Caco-2 (cell line): ENCODE measurements at regions not wholly inside any gene's neighbourhood (a gene's known extent, or its start where the extent isn't known, plus 50 kb on each side); places are given as distances from the start of the nearest gene placed in this dataset.

ENCODE experiments used
- BruUV-seq: library from RNA; stranded (reverse); fragments of 400-500 nt; replicated peaks from 2 replicates; lab custom pipeline; 2021; lab: Mats Ljungman, UMichigan
- CTCF ChIA-PET: fragments of 300-600 bp; sonication (Branson Sonifier 250); formaldehyde crosslinking; loops from one replicate; lab custom pipeline; 2022; ENCODE audit warnings: antibody characterized with exemption; lab: Charles Lee
- POLR2A ChIA-PET: fragments of 300-600 bp; sonication (Branson Sonifier 250); formaldehyde crosslinking; loops from one replicate; lab custom pipeline; 2022; ENCODE audit warnings: antibody characterized with exemption; lab: Charles Lee
- DNase-seq, 2 experiments: peaks; one replicate each; pipeline versions ENCODE4 v3.0.0 to v3.0.0-alpha.2; 2020 to 2022
- H3K27me3 ChIP-seq: replicated peaks from 2 replicates; pipeline ENCODE4 v1.6.0; 2011; ENCODE audit warnings: low read length; ENCODE audit not compliant: control insufficient read depth, insufficient read depth
- H3K36me3 ChIP-seq: 2 replicates; pipeline ENCODE4 v1.5.1; 2011; ENCODE audit warnings: low read length; ENCODE audit not compliant: control insufficient read depth, insufficient read depth
- H3K4me1 ChIP-seq: fragments of 250-450 bp; sonication (Bioruptor Pico); 2 replicates; pipeline ENCODE4 v1.5.1; 2020; ENCODE audit warnings: mild to moderate bottlenecking
- H3K4me3 ChIP-seq: 2 replicates; pipeline ENCODE4 v1.5.1; 2011; ENCODE audit warnings: low read depth, mild to moderate bottlenecking, control low read depth, low read length
- H3K9me3 ChIP-seq: fragments of 250-450 bp; sonication (Bioruptor Pico); 2 replicates; pipeline ENCODE4 v1.5.1; 2020; ENCODE audit warnings: mild to moderate bottlenecking, moderate library complexity
- H3K27ac Mint-ChIP-seq: one replicate; pipeline ENCODE4 v1.8.0; 2022; ENCODE audit warnings: mixed read lengths; ENCODE audit not compliant: unreplicated experiment
- H3K27me3 Mint-ChIP-seq: one replicate; pipeline ENCODE4 v1.8.0; 2022; ENCODE audit warnings: mixed read lengths; ENCODE audit not compliant: insufficient read depth, unreplicated experiment
- H3K36me3 Mint-ChIP-seq: one replicate; pipeline ENCODE4 v1.8.0; 2022; ENCODE audit warnings: mild to moderate bottlenecking, mixed read lengths; ENCODE audit not compliant: insufficient read depth, unreplicated experiment
- H3K4me1 Mint-ChIP-seq: one replicate; pipeline ENCODE4 v1.8.0; 2022; ENCODE audit warnings: low read depth, mixed read lengths; ENCODE audit not compliant: unreplicated experiment
- H3K4me3 Mint-ChIP-seq: one replicate; pipeline ENCODE4 v1.8.0; 2022; ENCODE audit warnings: mild to moderate bottlenecking, moderate library complexity, mixed read lengths; ENCODE audit not compliant: unreplicated experiment
- H3K9me3 Mint-ChIP-seq: one replicate; pipeline ENCODE4 v1.8.0; 2022; ENCODE audit warnings: mixed read lengths; ENCODE audit not compliant: unreplicated experiment
- intact Hi-C: fragments of 100-400 bp; cut with micrococcal nuclease; formaldehyde crosslinking; loops from one replicate; pipeline ENCODE4 v1.10.0; 2022; ENCODE audit not compliant: unreplicated experiment
- TF ChIP-seq, protein P1 (sequence below), 2 experiments: fragments of 200-600 bp in 1 of 2; IDR thresholded peaks; 1 replicate in 1 of 2; 2 replicates in 1 of 2; pipeline versions ENCODE4 v1.5.1 to v1.8.0; 2011 to 2022; ENCODE audit warnings: antibody characterized with exemption in 1 of 2, control low read depth in 1 of 2, inconsistent platforms in 1 of 2, low read depth in 1 of 2, low read length in 1 of 2, mild to moderate bottlenecking in 1 of 2, moderate library complexity in 1 of 2; ENCODE audit not compliant: insufficient read depth in 1 of 2, severe bottlenecking in 1 of 2, unreplicated experiment in 1 of 2

- Histone ChIP-seq H3K36me3 (no peaks in the 10 kb centered on the region), H3K4me3 (no peak overlapping the region), H3K9me3 (peaks cover 8% of the 10 kb centered on the region; the same call in 1 of the 2 replicates), H3K27me3 (no peaks in the 10 kb centered on the region), H3K4me1 (no peaks in the 10 kb centered on the region)
- Mint-ChIP-seq H3K36me3 (no peaks in the 10 kb centered on the region), H3K27ac (no peak overlapping the region), H3K4me1 (no peaks in the 10 kb centered on the region), H3K9me3 (peaks cover 28% of the 10 kb centered on the region), H3K4me3 (no peak overlapping the region), H3K27me3 (no peaks in the 10 kb centered on the region)
- CTCF ChIA-PET, result no interaction called here
- intact Hi-C loops, result no loop called here
- BruUV-seq, result no TSS peak
- POLR2A ChIA-PET, result no interaction called here
- no peak for DNase-seq
- TF ChIP-seq, protein P1, sequence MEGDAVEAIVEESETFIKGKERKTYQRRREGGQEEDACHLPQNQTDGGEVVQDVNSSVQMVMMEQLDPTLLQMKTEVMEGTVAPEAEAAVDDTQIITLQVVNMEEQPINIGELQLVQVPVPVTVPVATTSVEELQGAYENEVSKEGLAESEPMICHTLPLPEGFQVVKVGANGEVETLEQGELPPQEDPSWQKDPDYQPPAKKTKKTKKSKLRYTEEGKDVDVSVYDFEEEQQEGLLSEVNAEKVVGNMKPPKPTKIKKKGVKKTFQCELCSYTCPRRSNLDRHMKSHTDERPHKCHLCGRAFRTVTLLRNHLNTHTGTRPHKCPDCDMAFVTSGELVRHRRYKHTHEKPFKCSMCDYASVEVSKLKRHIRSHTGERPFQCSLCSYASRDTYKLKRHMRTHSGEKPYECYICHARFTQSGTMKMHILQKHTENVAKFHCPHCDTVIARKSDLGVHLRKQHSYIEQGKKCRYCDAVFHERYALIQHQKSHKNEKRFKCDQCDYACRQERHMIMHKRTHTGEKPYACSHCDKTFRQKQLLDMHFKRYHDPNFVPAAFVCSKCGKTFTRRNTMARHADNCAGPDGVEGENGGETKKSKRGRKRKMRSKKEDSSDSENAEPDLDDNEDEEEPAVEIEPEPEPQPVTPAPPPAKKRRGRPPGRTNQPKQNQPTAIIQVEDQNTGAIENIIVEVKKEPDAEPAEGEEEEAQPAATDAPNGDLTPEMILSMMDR (IDR thresholded peaks at IDR 0.05; ENCODE audit: insufficient read depth in 1 of 2, low read depth in 1 of 2, low read length in 1 of 2, severe bottlenecking in 1 of 2, unreplicated experiment in 1 of 2), result no peak
Measured at GRCh38 chr5:124461157-124461556, 285.3 kb downstream of the ZNF608 start.

DNA sequence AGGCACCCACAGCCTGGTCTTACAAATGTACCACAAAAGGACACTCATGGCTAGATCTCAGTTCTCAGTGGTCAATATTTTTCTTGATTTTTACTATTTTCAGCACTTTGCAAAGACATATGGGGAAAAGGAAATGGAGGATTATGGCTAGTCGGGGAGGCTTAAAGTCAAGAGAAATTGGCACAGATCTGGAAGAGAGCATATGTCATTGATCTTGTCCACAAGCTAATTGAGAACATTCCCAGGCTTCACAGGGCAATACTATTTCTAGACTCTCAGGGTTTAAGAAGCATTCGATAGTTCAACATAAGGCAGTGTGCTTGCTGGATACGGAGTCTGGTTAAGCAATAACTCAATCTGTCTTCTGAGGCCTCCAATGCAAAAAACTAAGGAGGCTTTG lies 285.8 kb downstream of the ZNF608 start:
- no peak overlapping the region for H3K4me3 Mint-ChIP-seq
- no peaks in the 10 kb centered on the region for H3K27me3 Mint-ChIP-seq
- no peaks in the 10 kb centered on the region for H3K36me3 Mint-ChIP-seq
- no peaks in the 10 kb centered on the region for H3K36me3 ChIP-seq
- no peak overlapping the region for H3K4me3 ChIP-seq
- H3K9me3 Mint-ChIP-seq, result peaks cover 28% of the 10 kb centered on the region
- ChIA-PET POLR2A (no interaction called here), CTCF (no interaction called here)
- no peak overlapping the region for H3K27ac Mint-ChIP-seq
- TF ChIP-seq, protein P1 (IDR thresholded peaks at IDR 0.05; ENCODE audit: insufficient read depth in 1 of 2, low read depth in 1 of 2, low read length in 1 of 2, severe bottlenecking in 1 of 2, unreplicated experiment in 1 of 2), result no peak
- intact Hi-C loops, result no loop called here
- H3K4me1 Mint-ChIP-seq, result no peaks in the 10 kb centered on the region
- H3K27me3 ChIP-seq, result no peaks in the 10 kb centered on the region
- H3K9me3 ChIP-seq, result peaks cover 8% of the 10 kb centered on the region; the same call in 1 of the 2 replicates
- H3K4me1 ChIP-seq, result no peaks in the 10 kb centered on the region
- no peak for DNase-seq
- BruUV-seq, result no TSS peak

DNA sequence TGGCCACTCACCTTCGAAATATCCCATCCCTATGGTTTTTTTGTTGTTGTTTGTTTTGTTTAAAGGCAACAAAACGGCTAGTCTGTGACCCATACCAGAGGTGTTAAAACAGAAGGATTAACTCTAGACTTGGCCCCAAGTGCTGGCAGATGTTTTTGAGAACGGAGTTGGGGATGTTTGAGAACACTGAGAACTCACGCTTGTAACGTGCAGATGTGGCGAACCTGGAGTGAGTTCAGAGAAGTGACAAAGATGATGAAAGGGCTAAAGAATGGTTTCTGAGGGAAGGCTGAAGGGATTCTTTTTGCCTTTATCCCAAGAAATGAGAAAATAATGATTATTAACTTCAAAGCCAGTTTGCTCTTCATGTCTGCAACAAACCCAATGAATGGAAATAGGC lies 286.5 kb downstream of the ZNF608 start:
- no peaks in the 10 kb centered on the region for H3K36me3 ChIP-seq
- no peak overlapping the region for H3K4me3 Mint-ChIP-seq
- H3K27me3 ChIP-seq, result no peaks in the 10 kb centered on the region
- H3K27me3 Mint-ChIP-seq, result no peaks in the 10 kb centered on the region
- no peaks in the 10 kb centered on the region for H3K36me3 Mint-ChIP-seq
- H3K4me1 Mint-ChIP-seq, result no peaks in the 10 kb centered on the region
- no peak overlapping the region for H3K27ac Mint-ChIP-seq
- no peak for DNase-seq
- H3K4me3 ChIP-seq, result no peak overlapping the region
- H3K9me3 Mint-ChIP-seq, result peaks cover 28% of the 10 kb centered on the region
- ChIA-PET POLR2A (no interaction called here), CTCF (interaction anchor here (0.6 kb wide), 1 partner anchor 789 kb away, joined by 3 read pairs; no protein-coding TSS in a partner anchor)
- no peaks in the 10 kb centered on the region for H3K4me1 ChIP-seq
- peaks cover 8% of the 10 kb centered on the region; the same call in 1 of the 2 replicates for H3K9me3 ChIP-seq
- TF ChIP-seq, protein P1 (IDR thresholded peaks at IDR 0.05; ENCODE audit: insufficient read depth in 1 of 2, low read depth in 1 of 2, low read length in 1 of 2, severe bottlenecking in 1 of 2, unreplicated experiment in 1 of 2), result no peak
- intact Hi-C loops, result no loop called here
- BruUV-seq, result no TSS peak
